Calu3 (cell line): ENCODE measurements at regions not wholly inside any gene's neighbourhood (a gene's known extent, or its start where the extent isn't known, plus 50 kb on each side); places are given as distances from the start of the nearest gene placed in this dataset.

Experiments
- BruUV-seq: library from RNA; stranded (reverse); fragments of 400-500 nt; replicated peaks from 2 replicates; lab custom pipeline; 2021; lab: Mats Ljungman, UMichigan
- CTCF ChIA-PET: fragments of 300-600 bp; sonication (Branson Sonifier 250); formaldehyde crosslinking; loops from one replicate; lab custom pipeline; 2022; ENCODE audit warnings: antibody characterized with exemption; lab: Charles Lee
- DNase-seq: peaks from one replicate; pipeline ENCODE4 v3.0.0; 2022
- H3K27ac Mint-ChIP-seq: one replicate; pipeline ENCODE4 v1.8.0; 2022; ENCODE audit warnings: mixed read lengths; ENCODE audit not compliant: unreplicated experiment
- H3K27me3 Mint-ChIP-seq: one replicate; pipeline ENCODE4 v1.8.0; 2022; ENCODE audit warnings: mixed read lengths; ENCODE audit not compliant: unreplicated experiment
- H3K36me3 Mint-ChIP-seq: one replicate; pipeline ENCODE4 v1.8.0; 2022; ENCODE audit warnings: mild to moderate bottlenecking, moderate library complexity, mixed read lengths; ENCODE audit not compliant: insufficient read depth, unreplicated experiment
- H3K4me1 Mint-ChIP-seq: one replicate; pipeline ENCODE4 v1.8.0; 2022; ENCODE audit warnings: mild to moderate bottlenecking, low read depth, mixed read lengths; ENCODE audit not compliant: unreplicated experiment
- H3K4me3 Mint-ChIP-seq: one replicate; pipeline ENCODE4 v1.8.0; 2022; ENCODE audit warnings: mild to moderate bottlenecking, low read depth, moderate library complexity, mixed read lengths; ENCODE audit not compliant: unreplicated experiment
- H3K9me3 Mint-ChIP-seq: one replicate; pipeline ENCODE4 v1.8.0; 2022; ENCODE audit warnings: low read depth, mixed read lengths; ENCODE audit not compliant: unreplicated experiment
- intact Hi-C: fragments of 100-400 bp; cut with micrococcal nuclease; formaldehyde crosslinking; loops from one replicate; pipeline ENCODE4 v1.10.0; 2022; ENCODE audit not compliant: unreplicated experiment
- TF ChIP-seq, protein P1 (sequence below): fragments of 200-600 bp; IDR thresholded peaks from one replicate; pipeline ENCODE4 v1.8.0; 2022; ENCODE audit warnings: antibody characterized with exemption; ENCODE audit not compliant: unreplicated experiment

DNA sequence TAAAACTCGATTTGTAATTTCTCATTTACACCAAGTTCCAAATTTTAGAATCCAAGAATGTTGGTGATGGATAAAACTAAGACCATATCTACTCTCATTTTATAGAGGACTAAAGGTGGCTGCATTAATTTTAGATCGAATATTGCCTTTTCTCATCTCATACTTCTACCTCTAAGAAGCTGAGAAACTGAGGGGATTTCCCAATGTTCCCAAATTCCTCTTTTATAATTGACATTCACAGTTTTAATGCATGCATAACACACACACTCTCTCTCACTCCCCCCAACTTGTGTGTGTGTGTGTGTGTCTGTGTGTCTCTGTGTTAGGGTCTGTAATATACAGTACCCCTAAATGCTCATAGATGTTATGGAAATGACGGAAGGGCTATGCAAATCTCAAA is 328.8 kb upstream of the SLC14A2 start:
- Mint-ChIP-seq H3K4me3 (no peak overlapping the region), H3K27me3 (peaks cover 27% of the 10 kb centered on the region), H3K27ac (no peak overlapping the region), H3K4me1 (no peaks in the 10 kb centered on the region), H3K9me3 (no peaks in the 10 kb centered on the region), H3K36me3 (no peaks in the 10 kb centered on the region)
- CTCF ChIA-PET = no interaction called here
- intact Hi-C loops = no loop called here
- TF ChIP-seq, protein P1, sequence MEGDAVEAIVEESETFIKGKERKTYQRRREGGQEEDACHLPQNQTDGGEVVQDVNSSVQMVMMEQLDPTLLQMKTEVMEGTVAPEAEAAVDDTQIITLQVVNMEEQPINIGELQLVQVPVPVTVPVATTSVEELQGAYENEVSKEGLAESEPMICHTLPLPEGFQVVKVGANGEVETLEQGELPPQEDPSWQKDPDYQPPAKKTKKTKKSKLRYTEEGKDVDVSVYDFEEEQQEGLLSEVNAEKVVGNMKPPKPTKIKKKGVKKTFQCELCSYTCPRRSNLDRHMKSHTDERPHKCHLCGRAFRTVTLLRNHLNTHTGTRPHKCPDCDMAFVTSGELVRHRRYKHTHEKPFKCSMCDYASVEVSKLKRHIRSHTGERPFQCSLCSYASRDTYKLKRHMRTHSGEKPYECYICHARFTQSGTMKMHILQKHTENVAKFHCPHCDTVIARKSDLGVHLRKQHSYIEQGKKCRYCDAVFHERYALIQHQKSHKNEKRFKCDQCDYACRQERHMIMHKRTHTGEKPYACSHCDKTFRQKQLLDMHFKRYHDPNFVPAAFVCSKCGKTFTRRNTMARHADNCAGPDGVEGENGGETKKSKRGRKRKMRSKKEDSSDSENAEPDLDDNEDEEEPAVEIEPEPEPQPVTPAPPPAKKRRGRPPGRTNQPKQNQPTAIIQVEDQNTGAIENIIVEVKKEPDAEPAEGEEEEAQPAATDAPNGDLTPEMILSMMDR = no peak
- BruUV-seq = no TSS peak
- DNase-seq = no peak

DNA sequence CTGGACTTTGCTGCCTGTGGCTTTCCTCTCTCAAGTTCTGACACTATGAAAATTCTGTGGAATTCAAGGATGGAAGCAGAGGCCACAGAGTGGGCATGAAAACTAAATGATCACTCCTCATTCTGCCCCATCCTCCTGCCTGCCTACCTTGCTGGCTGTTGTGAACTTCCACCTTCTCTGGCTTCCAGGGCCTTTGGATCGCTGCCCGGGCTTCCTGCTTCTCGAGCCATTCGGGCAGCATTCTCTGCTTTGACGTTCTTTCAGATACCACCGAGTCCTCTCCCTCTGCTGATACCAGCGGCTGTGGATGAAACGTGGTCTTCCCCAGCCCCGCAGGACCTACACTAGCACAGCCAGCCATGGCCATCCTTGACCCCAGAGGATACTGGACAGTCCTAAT is 327.7 kb upstream of the SLC14A2 start:
- no peak for DNase-seq
- Mint-ChIP-seq H3K4me1 (no peaks in the 10 kb centered on the region), H3K9me3 (no peaks in the 10 kb centered on the region), H3K27me3 (peaks cover 22% of the 10 kb centered on the region), H3K27ac (no peak overlapping the region), H3K36me3 (no peaks in the 10 kb centered on the region), H3K4me3 (no peak overlapping the region)
- intact Hi-C loops = no loop called here
- CTCF ChIA-PET = no interaction called here
- TF ChIP-seq, protein P1 = no peak
- no TSS peak for BruUV-seq

DNA sequence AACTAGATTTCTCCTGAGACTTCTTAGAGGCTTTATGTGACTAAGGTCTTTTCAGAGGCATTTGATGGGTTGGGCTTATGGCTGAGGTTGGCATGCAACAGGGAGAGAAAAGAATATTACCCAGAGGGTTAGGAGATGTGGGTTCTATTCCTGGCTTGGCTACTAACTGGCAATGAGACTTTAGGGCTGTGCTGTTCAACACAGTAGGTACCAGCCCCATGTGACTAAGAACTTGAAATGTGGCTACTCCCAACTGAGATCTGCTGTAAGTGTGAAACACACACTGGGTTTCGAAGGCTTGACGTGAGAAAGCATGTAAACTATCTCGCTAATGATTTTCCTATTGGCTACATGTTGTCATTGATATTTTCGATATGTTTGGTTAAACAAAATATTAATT is 324.9 kb upstream of the SLC14A2 start:
- no TSS peak for BruUV-seq
- no peaks in the 10 kb centered on the region for H3K9me3 Mint-ChIP-seq
- intact Hi-C loops = no loop called here
- H3K27me3 Mint-ChIP-seq = peaks cover 19% of the 10 kb centered on the region
- no peaks in the 10 kb centered on the region for H3K4me1 Mint-ChIP-seq
- H3K36me3 Mint-ChIP-seq = no peaks in the 10 kb centered on the region
- TF ChIP-seq, protein P1 = no peak
- CTCF ChIA-PET = no interaction called here
- H3K27ac Mint-ChIP-seq = no peak overlapping the region
- DNase-seq = no peak
- no peak overlapping the region for H3K4me3 Mint-ChIP-seq

DNA sequence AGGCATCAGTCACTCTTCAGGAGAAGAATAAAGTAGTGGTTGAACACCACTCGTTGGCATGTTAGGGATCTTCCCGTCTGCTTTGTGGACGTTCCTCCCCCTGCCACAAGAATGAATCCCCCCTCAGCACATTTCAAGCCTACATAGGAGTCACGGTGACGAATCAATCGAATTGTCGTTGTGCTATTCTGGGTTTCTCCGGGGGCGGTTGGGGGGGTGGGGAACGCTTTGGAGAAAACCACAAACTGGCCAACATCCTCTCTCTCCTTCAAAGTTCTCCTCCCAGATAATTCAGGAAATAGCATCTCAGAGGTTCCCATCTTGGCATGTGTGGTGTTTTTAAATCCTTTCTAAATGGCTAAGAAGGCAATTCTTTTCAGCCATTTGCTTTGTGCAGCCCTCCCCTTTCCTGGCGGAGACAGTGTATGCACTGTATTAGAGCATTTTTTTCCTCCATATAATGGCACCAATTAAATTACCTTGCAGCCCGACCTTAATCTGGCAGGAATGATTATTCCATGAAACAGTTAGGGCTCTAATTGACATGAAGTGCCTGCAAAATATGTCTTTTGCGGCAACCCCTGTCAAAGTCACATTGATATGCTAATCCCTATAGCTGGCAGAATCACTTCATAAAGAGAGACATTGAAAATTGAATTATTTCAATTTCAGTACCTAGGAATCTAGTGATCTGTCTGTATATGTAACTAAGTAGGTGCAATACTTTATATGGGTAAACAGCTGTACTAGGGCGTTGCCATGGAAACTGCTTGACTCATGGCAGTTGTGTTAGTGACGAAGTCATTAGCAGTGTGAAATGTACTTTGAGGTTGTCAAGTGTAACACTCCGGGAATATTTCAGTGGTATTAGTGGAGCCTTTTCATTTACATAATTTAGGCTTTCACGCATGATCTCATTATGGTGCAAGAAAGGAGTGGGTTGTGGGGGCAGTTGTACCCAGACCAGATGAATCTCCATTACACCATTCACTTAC is 323.4 kb upstream of the SLC14A2 start:
- Mint-ChIP-seq H3K4me1 (no peaks in the 10 kb centered on the region), H3K27ac (no peak overlapping the region), H3K4me3 (no peak overlapping the region), H3K27me3 (peaks cover 19% of the 10 kb centered on the region), H3K9me3 (no peaks in the 10 kb centered on the region), H3K36me3 (no peaks in the 10 kb centered on the region)
- CTCF ChIA-PET = no interaction called here
- TF ChIP-seq, protein P1 = no peak
- no TSS peak for BruUV-seq
- intact Hi-C loops = no loop called here
- DNase-seq = no peak
